MCF 10A (cell line): ENCODE measurements at regions not wholly inside any gene's neighbourhood (a gene's known extent, or its start where the extent isn't known, plus 50 kb on each side); places are given as distances from the start of the nearest gene placed in this dataset.

Experiments
- BruUV-seq: library from RNA; stranded (reverse); fragments of 400-500 nt; replicated peaks from 2 replicates; lab custom pipeline; 2021; lab: Mats Ljungman, UMichigan
- CTCF ChIA-PET: fragments of 300-600 bp; sonication (Branson Sonifier 250); formaldehyde crosslinking; extraction: SDS; loops from one replicate; lab custom pipeline; 2021; ENCODE audit warnings: antibody characterized with exemption, inconsistent platforms; lab: Yijun Ruan, JAX
- POLR2A ChIA-PET: fragments of 300-600, 350-650 bp; sonication (Branson Sonifier 250); formaldehyde crosslinking; extraction: SDS; loops from one replicate; lab custom pipeline; 2020; ENCODE audit warnings: antibody characterized with exemption, inconsistent platforms; lab: Yijun Ruan, JAX
- DNase-seq: peaks from one replicate; pipeline ENCODE4 v3.0.0-alpha.2; 2018; ENCODE audit not compliant: unreplicated experiment
- H3K27ac Mint-ChIP-seq: one replicate; pipeline ENCODE4 v1.8.0; 2022; ENCODE audit warnings: mild to moderate bottlenecking, low read depth, mixed read lengths; ENCODE audit not compliant: unreplicated experiment
- H3K27me3 Mint-ChIP-seq: one replicate; pipeline ENCODE4 v1.8.0; 2022; ENCODE audit warnings: mixed read lengths; ENCODE audit not compliant: insufficient read depth, unreplicated experiment
- H3K36me3 Mint-ChIP-seq: one replicate; pipeline ENCODE4 v1.8.0; 2022; ENCODE audit warnings: mild to moderate bottlenecking, moderate library complexity, mixed read lengths; ENCODE audit not compliant: insufficient read depth, unreplicated experiment
- H3K4me1 Mint-ChIP-seq: one replicate; pipeline ENCODE4 v1.8.0; 2022; ENCODE audit warnings: mixed read lengths; ENCODE audit not compliant: insufficient read depth, unreplicated experiment
- H3K4me3 Mint-ChIP-seq: one replicate; pipeline ENCODE4 v1.8.0; 2022; ENCODE audit warnings: mild to moderate bottlenecking, moderate library complexity, mixed read lengths; ENCODE audit not compliant: unreplicated experiment
- H3K9me3 Mint-ChIP-seq: one replicate; pipeline ENCODE4 v1.8.0; 2022; ENCODE audit warnings: mixed read lengths; ENCODE audit not compliant: unreplicated experiment
- CTCF ChIP-seq: fragments of 200-600 bp; IDR thresholded peaks from one replicate; pipeline ENCODE4 v1.8.0; 2022; ENCODE audit warnings: antibody characterized with exemption, mild to moderate bottlenecking; ENCODE audit not compliant: unreplicated experiment
- intact Hi-C: fragments of 100-400 bp; cut with micrococcal nuclease; formaldehyde crosslinking; loops from 2 replicates; pipeline ENCODE4 v1.14.1; 2022

GRCh38 chr19:33919291-33919690, 122.6 kb downstream of the KCTD15 start:
- ChIA-PET CTCF (interaction anchor here (0.6 kb wide), 1 partner anchor 126 kb away, joined by 3 read pairs; no protein-coding TSS in a partner anchor), POLR2A (no interaction called here)
- no TSS peak for BruUV-seq
- Mint-ChIP-seq H3K9me3 (peaks cover 7% of the 10 kb centered on the region), H3K36me3 (no peaks in the 10 kb centered on the region), H3K4me3 (no peak overlapping the region), H3K27me3 (no peaks in the 10 kb centered on the region), H3K4me1 (no peaks in the 10 kb centered on the region), H3K27ac (no peak overlapping the region)
- DNase-seq = no peak
- TF ChIP-seq CTCF = no peak
- intact Hi-C loops = no loop called here

GRCh38 chr19:33921165-33921564, 124.5 kb downstream of the KCTD15 start:
- Mint-ChIP-seq H3K27ac (no peak overlapping the region), H3K4me1 (no peaks in the 10 kb centered on the region), H3K36me3 (no peaks in the 10 kb centered on the region), H3K9me3 (peaks cover 7% of the 10 kb centered on the region), H3K27me3 (no peaks in the 10 kb centered on the region), H3K4me3 (no peak overlapping the region)
- no TSS peak for BruUV-seq
- intact Hi-C loops = no loop called here
- no peak for TF ChIP-seq CTCF
- POLR2A ChIA-PET = interaction anchor here (0.5 kb wide), 1 partner anchor 32 kb away, joined by 3 read pairs; no protein-coding TSS in a partner anchor
- DNase-seq = no peak
- CTCF ChIA-PET = interaction anchor here (0.6 to 1.2 kb wide), 3 partner anchors 141 to 584 kb away, joined by 3 read pairs; no protein-coding TSS in a partner anchor

- peaks cover 12% of the 10 kb centered on the region for H3K27me3 Mint-ChIP-seq
- H3K4me1 Mint-ChIP-seq = no peaks in the 10 kb centered on the region
- no peak overlapping the region for H3K4me3 Mint-ChIP-seq
- peaks cover 7% of the 10 kb centered on the region for H3K9me3 Mint-ChIP-seq
- TF ChIP-seq CTCF = no peak
- BruUV-seq = no TSS peak
- POLR2A ChIA-PET = no interaction called here
- no peak overlapping the region for H3K27ac Mint-ChIP-seq
- CTCF ChIA-PET = no interaction called here
- H3K36me3 Mint-ChIP-seq = no peaks in the 10 kb centered on the region
- intact Hi-C loops = no loop called here
- DNase-seq = no peak
Measured at GRCh38 chr19:33926306-33926705, 129.6 kb downstream of the KCTD15 start.

GRCh38 chr19:33927789-33928457, 131.3 kb downstream of the KCTD15 start:
- H3K4me1 Mint-ChIP-seq = no peaks in the 10 kb centered on the region

More at GRCh38 chr19:33927789-33928457, 131.3 kb downstream of the KCTD15 start:
- POLR2A ChIA-PET = no interaction called here
- BruUV-seq = no TSS peak
- no peak for TF ChIP-seq CTCF
- CTCF ChIA-PET = interaction anchor here (0.8 to 1.1 kb wide), 2 partner anchors 19 to 70 kb away, joined by 3 read pairs; no protein-coding TSS in a partner anchor
- Mint-ChIP-seq H3K27ac (no peak overlapping the region), H3K36me3 (no peaks in the 10 kb centered on the region), H3K27me3 (peaks cover 12% of the 10 kb centered on the region), H3K4me3 (no peak overlapping the region), H3K9me3 (peaks cover 7% of the 10 kb centered on the region)
- intact Hi-C loops = no loop called here
- DNase-seq = no peak
